PC-3 (cell line): ENCODE measurements at regions not wholly inside any gene's neighbourhood (a gene's known extent, or its start where the extent isn't known, plus 50 kb on each side); places are given as distances from the start of the nearest gene placed in this dataset.
"Not testable (repeated sequence)": the region's sequence is repeated elsewhere in the genome, so short reads cannot be mapped to it uniquely, and the experiment has no call there.

ENCODE experiments used
- CTCF ChIP-seq: fragments of 300-600 bp; sonication (generic); conservative IDR thresholded peaks from 2 replicates; pipeline ENCODE4 v1.5.1; 2017; ENCODE audit warnings: antibody characterized with exemption, low read depth, mild to moderate bottlenecking, low read length
- EZH2 ChIP-seq: fragments of 300-600 bp; sonication (generic); IDR thresholded peaks from one replicate; pipeline ENCODE4 v1.6.1; 2017; ENCODE audit warnings: antibody characterized with exemption, mild to moderate bottlenecking, low read length; ENCODE audit not compliant: unreplicated experiment
- EZH2phosphoT487 ChIP-seq: fragments of 300-600 bp; sonication (generic); IDR thresholded peaks from 2 replicates; pipeline ENCODE4 v1.6.1; 2018; ENCODE audit warnings: mild to moderate bottlenecking, antibody characterized with exemption, low read length, borderline replicate concordance

GRCh38 chr16:85519050-85519440 is 94.1 kb upstream of the GSE1 start:
- not testable (repeated sequence) for TF ChIP-seq EZH2, CTCF, EZH2phosphoT487
